PFSK-1 (cell line): ENCODE measurements at regions not wholly inside any gene's neighbourhood (a gene's known extent, or its start where the extent isn't known, plus 50 kb on each side); places are given as distances from the start of the nearest gene placed in this dataset.

Source experiments
- POLR2AphosphoS5 ChIP-seq: IDR thresholded peaks from 2 replicates; pipeline ENCODE4 v1.6.1; 2012; ENCODE audit warnings: low read depth, mild to moderate bottlenecking, control low read depth, low read length, moderate library complexity
- TAF1 ChIP-seq: IDR thresholded peaks from 2 replicates; pipeline ENCODE4 v1.6.1; 2012; ENCODE audit warnings: low read length, control low read depth, borderline replicate concordance; ENCODE audit not compliant: insufficient read depth

DNA sequence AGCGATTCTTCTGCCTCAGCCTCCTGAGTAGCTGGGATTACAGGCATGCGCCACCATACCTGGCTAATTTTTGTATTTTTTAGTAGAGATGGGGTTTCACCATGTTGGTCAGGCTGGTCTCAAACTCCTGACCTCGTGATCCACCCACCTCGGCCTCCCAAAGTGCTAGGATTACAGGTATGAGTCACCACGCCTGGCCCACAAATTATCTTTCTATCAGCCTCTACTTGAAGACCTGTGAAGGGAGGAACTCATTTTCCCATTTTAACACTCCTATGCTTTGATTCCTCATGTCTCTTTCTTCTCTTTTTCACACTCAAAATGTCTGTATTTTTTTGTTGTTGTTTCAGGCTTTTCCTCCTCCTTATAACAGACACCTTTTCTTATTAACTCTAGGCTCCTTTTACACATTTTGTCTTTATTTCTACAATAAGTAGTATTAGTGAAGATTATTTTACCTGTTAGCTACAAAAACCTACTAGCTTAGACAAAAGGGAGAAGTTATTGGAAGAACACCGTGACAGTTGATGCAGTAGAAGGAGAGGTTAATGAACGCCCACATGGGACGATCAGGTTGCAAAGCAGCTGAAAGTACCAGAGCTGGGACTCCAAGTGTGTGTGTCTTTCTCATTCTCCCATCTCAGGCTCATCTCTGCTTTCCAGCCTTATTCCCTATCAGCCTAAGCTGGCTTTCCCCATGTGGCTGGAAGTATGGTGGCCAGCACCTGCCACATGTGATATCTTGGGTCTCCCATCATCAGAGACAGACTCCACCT lies 97.6 kb upstream of the AGAP1 start:
- TF ChIP-seq TAF1 (no peak), POLR2AphosphoS5 (no peak)
